OCI-LY7 (cell line): ENCODE measurements at regions not wholly inside any gene's neighbourhood (a gene's known extent, or its start where the extent isn't known, plus 50 kb on each side); places are given as distances from the start of the nearest gene placed in this dataset.

ENCODE experiments used
- CTCF ChIP-seq: fragments of 200-600 bp; sonication (generic); conservative IDR thresholded peaks from 2 replicates; pipeline ENCODE4 v1.5.1; 2014; ENCODE audit warnings: mild to moderate bottlenecking, antibody characterized with exemption, low read length, moderate library complexity, mixed read lengths
- EZH2phosphoT487 ChIP-seq: fragments of 200-600 bp; sonication (generic); IDR thresholded peaks from 2 replicates; pipeline ENCODE4 v1.6.1; 2018; ENCODE audit warnings: low read depth, borderline replicate concordance, mild to moderate bottlenecking, mixed run types, antibody characterized with exemption, low read length, moderate library complexity, mixed read lengths

DNA sequence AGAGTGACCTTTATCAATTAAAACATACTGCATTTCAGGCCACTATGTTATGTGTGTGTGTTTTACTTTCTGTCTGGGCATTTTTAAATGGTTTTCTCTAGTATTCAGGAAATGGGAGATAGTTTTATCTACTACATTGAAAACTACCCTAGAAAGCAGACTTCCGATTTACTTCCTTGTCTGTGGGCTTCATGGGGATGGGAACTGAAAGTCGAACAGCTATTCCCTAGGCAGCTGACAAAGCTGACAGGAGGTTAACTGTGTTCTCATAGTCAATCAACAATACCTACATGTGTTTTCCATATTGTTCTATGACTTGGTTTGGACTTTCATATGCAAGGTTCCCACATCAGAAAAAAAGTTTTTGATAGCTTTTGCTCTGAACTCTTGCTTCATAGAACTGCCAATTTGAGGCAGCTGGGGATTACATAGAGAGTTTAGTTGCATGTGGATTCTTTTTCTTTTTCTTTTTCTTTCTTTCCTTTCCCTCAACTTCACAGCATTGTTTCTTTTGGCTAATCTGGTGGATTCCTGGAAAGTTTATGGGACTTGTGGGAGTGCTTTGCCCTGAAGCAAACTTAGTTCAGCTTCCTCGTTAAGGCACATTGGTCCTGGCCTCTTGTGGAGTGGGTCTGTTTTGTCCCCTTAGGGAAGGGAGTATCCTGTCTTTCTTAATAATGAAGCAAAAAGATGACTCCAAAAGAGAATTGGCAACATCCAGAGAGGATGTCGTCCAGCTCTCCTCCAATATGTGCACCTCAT is 327.1 kb upstream of the GIMD1 start:
- TF ChIP-seq CTCF (no peak), EZH2phosphoT487 (no peak)
